SK-N-SH (cell line): ENCODE measurements at regions not wholly inside any gene's neighbourhood (a gene's known extent, or its start where the extent isn't known, plus 50 kb on each side); places are given as distances from the start of the nearest gene placed in this dataset.
A peak's percentile ranks its signal among the peaks of the same experiment; 100 is the strongest.

Experiments
- CTCF ChIA-PET: fragments of 300-600, 350-600 bp; formaldehyde crosslinking; extraction: SDS; loops from one replicate; lab custom pipeline; 2021; lab: Yijun Ruan, JAX
- POLR2A ChIA-PET: fragments of 350-600 bp; sonication (Branson Sonifier 250); formaldehyde crosslinking; extraction: SDS; loops from one replicate; lab custom pipeline; 2020; ENCODE audit warnings: antibody characterized with exemption, inconsistent platforms; lab: Yijun Ruan, JAX
- DNase-seq: peaks from one replicate; pipeline ENCODE4 v3.0.0; 2012
- H2AFZ ChIP-seq: fragments of 200-600 bp; sonication (generic); 2 replicates; pipeline ENCODE4 v1.8.1; 2016; ENCODE audit warnings: antibody characterized with exemption, mild to moderate bottlenecking, low read depth
- H3F3A ChIP-seq: fragments of 200-600 bp; sonication (generic); replicated peaks from 2 replicates; pipeline ENCODE3; 2016; ENCODE audit warnings: antibody characterized with exemption, mild to moderate bottlenecking; ENCODE audit not compliant: insufficient read depth
- H3K27ac ChIP-seq, 2 experiments: fragments of 200-500 bp in 1 of 2; fragments of 200-600 bp in 1 of 2; sonication (Bioruptor generic) in 1 of 2; sonication (generic), shearing (Covaris generic) in 1 of 2; 2 replicates each; pipeline versions ENCODE4 v1.5.1 to v1.6.1; 2014 to 2016; ENCODE audit warnings: low read depth in 2 of 2, inconsistent platforms in 1 of 2, low read length in 1 of 2, mild to moderate bottlenecking in 1 of 2, mixed read lengths in 1 of 2
- H3K27me3 ChIP-seq: fragments of 200-600 bp; sonication (generic), shearing (Covaris generic); 2 replicates; pipeline ENCODE4 v1.6.1; 2016; ENCODE audit warnings: mixed run types; ENCODE audit not compliant: insufficient read depth
- H3K36me3 ChIP-seq, 2 experiments: fragments of 200-500 bp in 1 of 2; fragments of 200-600 bp in 1 of 2; sonication (Bioruptor generic) in 1 of 2; sonication (generic) in 1 of 2; replicated peaks in 1 of 2; 2 replicates each; pipeline versions ENCODE3 to v1.5.1; 2014 to 2016; ENCODE audit warnings: low read length in 1 of 2, mild to moderate bottlenecking in 1 of 2; ENCODE audit not compliant: insufficient read depth in 2 of 2, control insufficient read depth in 1 of 2
- H3K4me1 ChIP-seq, 2 experiments: fragments of 200-500 bp in 1 of 2; fragments of 200-600 bp in 1 of 2; sonication (Bioruptor generic) in 1 of 2; sonication (generic), shearing (Covaris generic) in 1 of 2; 2 replicates each; pipeline versions ENCODE4 v1.5.1 to v1.6.1; 2014 to 2016; ENCODE audit warnings: low read depth in 1 of 2, low read length in 1 of 2, mixed run types in 1 of 2; ENCODE audit not compliant: insufficient read depth in 2 of 2, control insufficient read depth in 1 of 2
- H3K4me2 ChIP-seq: fragments of 200-600 bp; sonication (generic), shearing (Covaris generic); 2 replicates; pipeline ENCODE4 v1.6.1; 2017; ENCODE audit warnings: mixed run types
- H3K4me3 ChIP-seq, 2 experiments: fragments of 200-500 bp in 1 of 2; fragments of 200-600 bp in 1 of 2; sonication (Bioruptor generic) in 1 of 2; sonication (generic), shearing (Covaris generic) in 1 of 2; 2 replicates each; pipeline versions ENCODE4 v1.5.1 to v1.8.1; 2014 to 2016; ENCODE audit warnings: low read depth in 2 of 2, inconsistent platforms in 1 of 2, low read length in 1 of 2, mild to moderate bottlenecking in 1 of 2, mixed read lengths in 1 of 2, moderate library complexity in 1 of 2
- H3K79me2 ChIP-seq: fragments of 200-600 bp; sonication (generic); 2 replicates; pipeline ENCODE4 v1.8.1; 2017; ENCODE audit warnings: mild to moderate bottlenecking; ENCODE audit not compliant: insufficient read depth
- H3K9ac ChIP-seq: fragments of 200-600 bp; sonication (generic); 2 replicates; pipeline ENCODE4 v1.6.1; 2017; ENCODE audit warnings: mixed run types
- H3K9me2 ChIP-seq: fragments of 200-600 bp; sonication (generic); 2 replicates; pipeline ENCODE4 v1.6.1; 2017; ENCODE audit warnings: mixed run types
- H3K9me3 ChIP-seq: fragments of 200-600 bp; sonication (generic); 2 replicates; pipeline ENCODE4 v1.6.1; 2017; ENCODE audit warnings: mixed run types, mild to moderate bottlenecking, moderate library complexity
- H4K20me1 ChIP-seq: fragments of 200-600 bp; sonication (generic); 2 replicates; pipeline ENCODE4 v1.6.1; 2017; ENCODE audit warnings: mild to moderate bottlenecking, mixed run types; ENCODE audit not compliant: insufficient read depth
- CHD2 ChIP-seq: fragments of 150-350 bp; IDR thresholded peaks from 2 replicates; pipeline ENCODE4 v1.6.1; 2018; ENCODE audit warnings: low read length; ENCODE audit not compliant: partially characterized antibody
- FOSL2 ChIP-seq: IDR thresholded peaks from 2 replicates; pipeline ENCODE4 v1.4.0; 2012; ENCODE audit warnings: low read depth, mild to moderate bottlenecking, moderate library complexity, borderline replicate concordance
- FOXJ3 ChIP-seq: sonication (generic); formaldehyde crosslinking; IDR thresholded peaks from 2 replicates; pipeline ENCODE4 v1.5.1; 2020; ENCODE audit warnings: mild to moderate bottlenecking, missing genetic modification reagents
- FOXM1 ChIP-seq: IDR thresholded peaks from 2 replicates; pipeline ENCODE4 v1.4.0; 2012; ENCODE audit warnings: low read depth, mild to moderate bottlenecking
- GABPA ChIP-seq: IDR thresholded peaks from 2 replicates; pipeline ENCODE4 v1.4.0; 2012; ENCODE audit warnings: low read depth, mild to moderate bottlenecking
- GATA2 ChIP-seq: sonication (generic); formaldehyde crosslinking; IDR thresholded peaks from 2 replicates; pipeline ENCODE4 v1.5.0; 2020; ENCODE audit warnings: mild to moderate bottlenecking, missing genetic modification reagents
- JUND ChIP-seq: IDR thresholded peaks from 2 replicates; pipeline ENCODE4 v1.4.0; 2012
- MXI1 ChIP-seq: IDR thresholded peaks from 2 replicates; pipeline ENCODE4 v1.6.1; 2012; ENCODE audit warnings: mild to moderate bottlenecking, low read depth, low read length, improper control_type of control experiment
- RAD21 ChIP-seq: IDR thresholded peaks from 2 replicates; pipeline ENCODE4 v1.6.1; 2012; ENCODE audit warnings: mild to moderate bottlenecking, low read length
- RCOR1 ChIP-seq: fragments of 150-350 bp; IDR thresholded peaks from 2 replicates; pipeline ENCODE4 v1.6.1; 2017; ENCODE audit warnings: antibody characterized with exemption, low read length
- RXRA ChIP-seq: IDR thresholded peaks from 2 replicates; pipeline ENCODE4 v1.4.0; 2012; ENCODE audit warnings: low read depth, mild to moderate bottlenecking, borderline replicate concordance
- SIN3A ChIP-seq: IDR thresholded peaks from 2 replicates; pipeline ENCODE4 v1.6.1; 2012; ENCODE audit warnings: low read depth, mild to moderate bottlenecking, low read length, moderate library complexity, borderline replicate concordance
- SMC3 ChIP-seq: IDR thresholded peaks from 2 replicates; pipeline ENCODE4 v1.6.1; 2012; ENCODE audit warnings: low read depth, low read length, improper control_type of control experiment
- TAF1 ChIP-seq: IDR thresholded peaks from 2 replicates; pipeline ENCODE4 v1.6.1; 2012; ENCODE audit warnings: low read depth, mild to moderate bottlenecking, low read length, moderate library complexity, borderline replicate concordance
- TCF12 ChIP-seq: IDR thresholded peaks from 2 replicates; pipeline ENCODE4 v1.4.0; 2012
- TEAD4 ChIP-seq: IDR thresholded peaks from 2 replicates; pipeline ENCODE4 v1.4.0; 2012; ENCODE audit warnings: mild to moderate bottlenecking, borderline replicate concordance; ENCODE audit not compliant: insufficient read depth
- YY1 ChIP-seq: IDR thresholded peaks from 2 replicates; pipeline ENCODE4 v1.4.0; 2012; ENCODE audit warnings: low read depth, mild to moderate bottlenecking
- WGBS: methylation state at CpG from one replicate; pipeline ENCODE4 v1.1.6; 2017; ENCODE audit warnings: low lambda C conversion rate; 5-methylcytosine and 5-hydroxymethylcytosine counted together
- TF ChIP-seq, protein P1 (sequence below): IDR thresholded peaks from 2 replicates; pipeline ENCODE4 v1.4.0; 2012; ENCODE audit warnings: low read depth, borderline replicate concordance
- TF ChIP-seq, protein P2 (sequence below): fragments of 150-350 bp; IDR thresholded peaks from 2 replicates; pipeline ENCODE4 v1.6.1; 2017; ENCODE audit warnings: antibody characterized with exemption, low read length, low read depth, borderline replicate concordance
- TF ChIP-seq, protein P3 (sequence below): IDR thresholded peaks from 2 replicates; pipeline ENCODE4; 2012
- TF ChIP-seq, protein P4 (sequence below): fragments of 150-350 bp; IDR thresholded peaks from 2 replicates; pipeline ENCODE4 v1.6.1; 2016; ENCODE audit warnings: mild to moderate bottlenecking, low read depth, low read length

DNA sequence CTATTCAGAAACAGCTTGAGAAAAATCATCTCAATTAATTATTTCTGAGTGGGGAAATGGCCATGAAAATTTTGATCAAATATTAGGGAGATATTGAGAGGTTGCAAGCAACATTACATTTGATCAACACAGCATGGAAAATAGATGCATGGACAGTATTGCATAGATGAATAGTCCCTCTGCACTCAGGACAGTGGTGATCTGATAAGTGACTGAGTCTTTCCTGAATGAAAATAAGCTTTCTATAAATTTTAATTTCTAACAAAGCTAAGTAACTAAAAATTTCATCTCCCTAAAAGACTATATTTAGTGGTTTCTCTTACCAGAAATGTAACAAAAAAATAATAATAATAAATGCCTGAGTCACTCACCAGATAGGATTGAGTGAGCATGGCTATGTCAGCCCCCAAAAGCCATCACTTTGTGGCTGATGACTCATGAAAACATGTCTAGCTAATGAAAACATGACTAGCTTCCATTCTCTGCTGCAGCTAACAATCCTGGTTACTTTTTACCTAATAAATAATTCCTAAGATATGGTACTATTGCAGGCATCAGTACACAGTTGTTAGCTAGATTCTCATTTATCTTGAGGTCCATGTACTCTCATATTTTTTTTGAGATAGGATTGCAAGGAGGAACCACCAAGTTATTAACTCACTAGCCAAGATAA, 1294.8 kb upstream of the ACO1 start:
- H3K9me2 ChIP-seq, result no peaks in the 10 kb centered on the region
- peak; percentile 43; the same call in 1 of the 2 replicates for TF ChIP-seq JUND
- no peak for TF ChIP-seq FOXM1
- peak; percentile 63; the same call in 1 of the 2 replicates for TF ChIP-seq FOSL2
- TF ChIP-seq, protein P1, sequence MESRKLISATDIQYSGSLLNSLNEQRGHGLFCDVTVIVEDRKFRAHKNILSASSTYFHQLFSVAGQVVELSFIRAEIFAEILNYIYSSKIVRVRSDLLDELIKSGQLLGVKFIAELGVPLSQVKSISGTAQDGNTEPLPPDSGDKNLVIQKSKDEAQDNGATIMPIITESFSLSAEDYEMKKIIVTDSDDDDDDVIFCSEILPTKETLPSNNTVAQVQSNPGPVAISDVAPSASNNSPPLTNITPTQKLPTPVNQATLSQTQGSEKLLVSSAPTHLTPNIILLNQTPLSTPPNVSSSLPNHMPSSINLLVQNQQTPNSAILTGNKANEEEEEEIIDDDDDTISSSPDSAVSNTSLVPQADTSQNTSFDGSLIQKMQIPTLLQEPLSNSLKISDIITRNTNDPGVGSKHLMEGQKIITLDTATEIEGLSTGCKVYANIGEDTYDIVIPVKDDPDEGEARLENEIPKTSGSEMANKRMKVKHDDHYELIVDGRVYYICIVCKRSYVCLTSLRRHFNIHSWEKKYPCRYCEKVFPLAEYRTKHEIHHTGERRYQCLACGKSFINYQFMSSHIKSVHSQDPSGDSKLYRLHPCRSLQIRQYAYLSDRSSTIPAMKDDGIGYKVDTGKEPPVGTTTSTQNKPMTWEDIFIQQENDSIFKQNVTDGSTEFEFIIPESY, result no peak
- TF ChIP-seq, protein P2, sequence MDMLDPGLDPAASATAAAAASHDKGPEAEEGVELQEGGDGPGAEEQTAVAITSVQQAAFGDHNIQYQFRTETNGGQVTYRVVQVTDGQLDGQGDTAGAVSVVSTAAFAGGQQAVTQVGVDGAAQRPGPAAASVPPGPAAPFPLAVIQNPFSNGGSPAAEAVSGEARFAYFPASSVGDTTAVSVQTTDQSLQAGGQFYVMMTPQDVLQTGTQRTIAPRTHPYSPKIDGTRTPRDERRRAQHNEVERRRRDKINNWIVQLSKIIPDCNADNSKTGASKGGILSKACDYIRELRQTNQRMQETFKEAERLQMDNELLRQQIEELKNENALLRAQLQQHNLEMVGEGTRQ, result no peak
- TF ChIP-seq, protein P3, sequence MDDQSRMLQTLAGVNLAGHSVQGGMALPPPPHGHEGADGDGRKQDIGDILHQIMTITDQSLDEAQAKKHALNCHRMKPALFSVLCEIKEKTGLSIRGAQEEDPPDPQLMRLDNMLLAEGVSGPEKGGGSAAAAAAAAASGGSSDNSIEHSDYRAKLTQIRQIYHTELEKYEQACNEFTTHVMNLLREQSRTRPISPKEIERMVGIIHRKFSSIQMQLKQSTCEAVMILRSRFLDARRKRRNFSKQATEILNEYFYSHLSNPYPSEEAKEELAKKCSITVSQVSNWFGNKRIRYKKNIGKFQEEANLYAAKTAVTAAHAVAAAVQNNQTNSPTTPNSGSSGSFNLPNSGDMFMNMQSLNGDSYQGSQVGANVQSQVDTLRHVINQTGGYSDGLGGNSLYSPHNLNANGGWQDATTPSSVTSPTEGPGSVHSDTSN, result peak; percentile 46; the same call in 1 of the 2 replicates
- TF ChIP-seq RXRA, result no peak
- TF ChIP-seq YY1, result no peak
- TF ChIP-seq TCF12, result peak; percentile 28; the same call in 1 of the 2 replicates
- no peaks in the 10 kb centered on the region for H3K79me2 ChIP-seq
- H3K4me3 ChIP-seq, result no peak overlapping the region
- 0 out of 4 replicates have a peak, but pooled peaks cover 0 to 5% of the 10 kb centered on the region in 2 experiments for H3K4me1 ChIP-seq
- H3F3A ChIP-seq, result peaks cover 7% of the 10 kb centered on the region
- H3K9me3 ChIP-seq, result no peaks in the 10 kb centered on the region
- H2AFZ ChIP-seq, result no peak overlapping the region
- POLR2A ChIA-PET, result no interaction called here
- no peak overlapping the region; the same call in 1 of the 2 replicates for H3K4me2 ChIP-seq
- no peak for DNase-seq
- peaks cover 0 to 3% of the 10 kb centered on the region in 2 experiments for H3K36me3 ChIP-seq
- H3K9ac ChIP-seq, result no peak overlapping the region
- H4K20me1 ChIP-seq, result no peaks in the 10 kb centered on the region
- CTCF ChIA-PET, result interaction anchor here (0.6 to 0.8 kb wide), 2 partner anchors 17 to 158 kb away, joined by 3 read pairs; no protein-coding TSS in a partner anchor
- H3K27ac ChIP-seq, result peak overlapping the region in 1 of 2 experiments; percentile 19; a peak in 1 of 4 replicates
- H3K27me3 ChIP-seq, result no peaks in the 10 kb centered on the region

DNA sequence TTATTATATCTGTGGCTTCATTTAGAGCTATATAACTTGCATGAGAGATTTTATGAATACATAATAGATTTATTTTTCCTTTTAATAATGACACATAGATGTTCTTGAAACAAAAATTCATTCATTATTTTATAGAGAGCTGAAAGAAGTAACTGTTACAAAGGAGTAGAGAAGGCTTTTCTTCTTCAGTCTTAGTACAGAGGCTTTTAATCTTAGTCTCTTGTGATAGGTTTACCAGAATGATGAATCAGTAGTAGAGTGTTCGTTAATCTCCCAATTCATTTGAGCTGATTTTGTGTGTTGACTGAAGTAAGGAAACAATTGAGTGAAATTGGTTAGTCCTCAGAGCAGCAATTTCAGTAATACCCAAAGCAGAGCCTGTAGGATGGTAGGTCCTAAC, 1284.1 kb upstream of the ACO1 start:
- no peaks in the 10 kb centered on the region for H3K9me3 ChIP-seq
- CTCF ChIA-PET, result interaction anchor here (0.9 to 1.4 kb wide), 2 partner anchors 21 to 108 kb away, joined by 3 to 4 read pairs; no protein-coding TSS in a partner anchor
- 48% methylated on average over 1 of the region's 1 CpG for WGBS
- no peak overlapping the region for H3K4me2 ChIP-seq
- H3K27me3 ChIP-seq, result no peaks in the 10 kb centered on the region
- H3K27ac ChIP-seq, result no peak overlapping the region
- H3K79me2 ChIP-seq, result no peaks in the 10 kb centered on the region
- no peaks in the 10 kb centered on the region for H3K9me2 ChIP-seq
- no peak overlapping the region for H3K4me3 ChIP-seq
- no peak for DNase-seq
- no peaks in the 10 kb centered on the region for H3K36me3 ChIP-seq
- H3K4me1 ChIP-seq, result no peaks in the 10 kb centered on the region
- POLR2A ChIA-PET, result no interaction called here
- no peaks in the 10 kb centered on the region for H4K20me1 ChIP-seq
- no peaks in the 10 kb centered on the region for H3F3A ChIP-seq
- no peak overlapping the region for H2AFZ ChIP-seq
- H3K9ac ChIP-seq, result no peak overlapping the region
- TF ChIP-seq SMC3, result no peak
- TF ChIP-seq, protein P3, result no peak
- no peak for TF ChIP-seq RXRA
- no peak for TF ChIP-seq GATA2 (CRISPR knock-in tag)
- no peak for TF ChIP-seq FOXJ3 (CRISPR knock-in tag)
- no peak for TF ChIP-seq RAD21
- TF ChIP-seq SIN3A, result no peak
- no peak for TF ChIP-seq TEAD4
- TF ChIP-seq RCOR1, result no peak
- TF ChIP-seq CHD2, result no peak
- TF ChIP-seq FOXM1, result no peak
- TF ChIP-seq, protein P4, sequence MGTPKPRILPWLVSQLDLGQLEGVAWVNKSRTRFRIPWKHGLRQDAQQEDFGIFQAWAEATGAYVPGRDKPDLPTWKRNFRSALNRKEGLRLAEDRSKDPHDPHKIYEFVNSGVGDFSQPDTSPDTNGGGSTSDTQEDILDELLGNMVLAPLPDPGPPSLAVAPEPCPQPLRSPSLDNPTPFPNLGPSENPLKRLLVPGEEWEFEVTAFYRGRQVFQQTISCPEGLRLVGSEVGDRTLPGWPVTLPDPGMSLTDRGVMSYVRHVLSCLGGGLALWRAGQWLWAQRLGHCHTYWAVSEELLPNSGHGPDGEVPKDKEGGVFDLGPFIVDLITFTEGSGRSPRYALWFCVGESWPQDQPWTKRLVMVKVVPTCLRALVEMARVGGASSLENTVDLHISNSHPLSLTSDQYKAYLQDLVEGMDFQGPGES, result no peak
- TF ChIP-seq MXI1, result no peak
- no peak for TF ChIP-seq GABPA
- no peak for TF ChIP-seq TAF1
